ENCODE measurements at regions not wholly inside any gene's neighbourhood (a gene's known extent, or its start where the extent isn't known, plus 50 kb on each side); places are given as distances from the start of the nearest gene placed in this dataset.

GRCh38 chr4:145988628-145989027 lies 50.0 kb upstream of the ZNF827 start:
- ATAC-seq (ENCODE audit: low FRiP score) (no peak), DNase-seq (ENCODE audit: low spot score) (no peak)
- no peak for TF ChIP-seq CTCF (IDR thresholded peaks at IDR 0.05)

All from omental fat pad (tissue), 3 donors.